Karpas-422 (cell line): ENCODE measurements at regions not wholly inside any gene's neighbourhood (a gene's known extent, or its start where the extent isn't known, plus 50 kb on each side); places are given as distances from the start of the nearest gene placed in this dataset.

Experiments used
- DNase-seq: peaks from one replicate; pipeline ENCODE4 v3.0.0-alpha.2; 2015
- H2AFZ ChIP-seq: fragments of 200-600 bp; sonication (generic); 2 replicates; pipeline ENCODE4 v1.6.1; 2014; ENCODE audit warnings: antibody characterized with exemption, low read length, mixed read lengths
- H3K27ac ChIP-seq: fragments of 200-600 bp; sonication (generic); 2 replicates; pipeline ENCODE4 v1.5.1; 2014; ENCODE audit warnings: mild to moderate bottlenecking, low read length, moderate library complexity
- H3K27me3 ChIP-seq: fragments of 200-600 bp; sonication (generic); 2 replicates; pipeline ENCODE4 v1.6.1; 2014; ENCODE audit warnings: low read length, mixed read lengths
- H3K36me3 ChIP-seq: fragments of 200-600 bp; sonication (generic); 2 replicates; pipeline ENCODE4 v1.6.1; 2014; ENCODE audit warnings: low read length, mixed read lengths; ENCODE audit not compliant: insufficient read depth
- H3K4me1 ChIP-seq: fragments of 200-600 bp; sonication (generic); 2 replicates; pipeline ENCODE4 v1.6.1; 2014; ENCODE audit warnings: mild to moderate bottlenecking, low read length, mixed read lengths
- H3K4me2 ChIP-seq: fragments of 200-600 bp; sonication (generic); 2 replicates; pipeline ENCODE4 v1.6.1; 2014; ENCODE audit warnings: low read length, low read depth, mild to moderate bottlenecking; ENCODE audit not compliant: poor library complexity, severe bottlenecking
- H3K4me3 ChIP-seq: fragments of 200-600 bp; sonication (generic); 2 replicates; pipeline ENCODE4 v1.5.1; 2014; ENCODE audit warnings: mild to moderate bottlenecking, antibody characterized with exemption, low read length, mixed read lengths
- H3K79me2 ChIP-seq: fragments of 200-600 bp; sonication (generic); 2 replicates; pipeline ENCODE4 v1.6.1; 2014; ENCODE audit warnings: mild to moderate bottlenecking, low read length, mixed read lengths
- H3K9ac ChIP-seq: fragments of 200-600 bp; sonication (generic); 2 replicates; pipeline ENCODE4 v1.6.0; 2014; ENCODE audit warnings: low read length
- H3K9me2 ChIP-seq: fragments of 200-600 bp; sonication (generic), shearing (Covaris generic); replicated peaks from 2 replicates; pipeline ENCODE4 v1.6.0; 2014; ENCODE audit warnings: mild to moderate bottlenecking, low read length, moderate library complexity; ENCODE audit not compliant: insufficient read depth
- H3K9me3 ChIP-seq: fragments of 300-700, 200-600 bp; sonication (generic); 2 replicates; pipeline ENCODE4 v1.6.1; 2014; ENCODE audit warnings: low read length, mixed read lengths
- H4K20me1 ChIP-seq: fragments of 200-600 bp; sonication (generic); 2 replicates; pipeline ENCODE4 v1.6.1; 2014; ENCODE audit warnings: mild to moderate bottlenecking, antibody characterized with exemption, low read length, low read depth; ENCODE audit not compliant: insufficient read depth

GRCh38 chr15:25514522-25514921 is 75.7 kb upstream of the UBE3A start:
- no peaks in the 10 kb centered on the region for H3K36me3 ChIP-seq
- H3K27ac ChIP-seq, result no peak overlapping the region
- H3K79me2 ChIP-seq, result no peaks in the 10 kb centered on the region
- H3K4me3 ChIP-seq, result no peak overlapping the region
- no peak overlapping the region for H2AFZ ChIP-seq
- DNase-seq, result no peak
- H3K27me3 ChIP-seq, result no peaks in the 10 kb centered on the region
- no peak overlapping the region for H3K9ac ChIP-seq
- no peaks in the 10 kb centered on the region for H4K20me1 ChIP-seq
- H3K4me2 ChIP-seq, result no peak overlapping the region
- no peaks in the 10 kb centered on the region for H3K4me1 ChIP-seq
- H3K9me2 ChIP-seq, result no peaks in the 10 kb centered on the region
- no peaks in the 10 kb centered on the region; the same call in none of the 2 replicates for H3K9me3 ChIP-seq

- H3K36me3 ChIP-seq, result no peaks in the 10 kb centered on the region
- DNase-seq, result no peak
- H3K79me2 ChIP-seq, result no peaks in the 10 kb centered on the region
- no peak overlapping the region for H3K4me2 ChIP-seq
- H3K9me2 ChIP-seq, result no peaks in the 10 kb centered on the region
- no peaks in the 10 kb centered on the region for H4K20me1 ChIP-seq
- H3K4me3 ChIP-seq, result no peak overlapping the region
- no peaks in the 10 kb centered on the region for H3K27me3 ChIP-seq
- H3K27ac ChIP-seq, result no peak overlapping the region
- H2AFZ ChIP-seq, result no peak overlapping the region
- H3K4me1 ChIP-seq, result no peaks in the 10 kb centered on the region
- H3K9ac ChIP-seq, result no peak overlapping the region
- H3K9me3 ChIP-seq, result no peaks in the 10 kb centered on the region; the same call in none of the 2 replicates
Observed at GRCh38 chr15:25512957-25513356, 74.1 kb upstream of the UBE3A start.

- no peaks in the 10 kb centered on the region; the same call in 1 of the 2 replicates for H3K9me3 ChIP-seq
Observed at GRCh38 chr15:25510146-25510545, 71.3 kb upstream of the UBE3A start.

GRCh38 chr15:25509703-25510102 is 70.9 kb upstream of the UBE3A start:
- Histone ChIP-seq H3K27ac (no peak overlapping the region), H3K36me3 (no peaks in the 10 kb centered on the region), H2AFZ (no peak overlapping the region), H3K79me2 (no peaks in the 10 kb centered on the region), H3K27me3 (no peaks in the 10 kb centered on the region), H3K4me2 (no peak overlapping the region), H3K9me3 (no peaks in the 10 kb centered on the region; the same call in 1 of the 2 replicates), H3K9me2 (no peaks in the 10 kb centered on the region), H3K4me1 (no peaks in the 10 kb centered on the region), H4K20me1 (no peaks in the 10 kb centered on the region), H3K9ac (no peak overlapping the region), H3K4me3 (no peak overlapping the region)
- DNase-seq, result no peak

More at GRCh38 chr15:25510146-25510545, 71.3 kb upstream of the UBE3A start:
- Histone ChIP-seq H3K4me3 (no peak overlapping the region), H3K9ac (no peak overlapping the region), H3K27ac (no peak overlapping the region), H3K9me2 (no peaks in the 10 kb centered on the region), H3K79me2 (no peaks in the 10 kb centered on the region), H4K20me1 (no peaks in the 10 kb centered on the region), H3K36me3 (no peaks in the 10 kb centered on the region), H3K4me2 (no peak overlapping the region), H3K4me1 (no peaks in the 10 kb centered on the region), H3K27me3 (no peaks in the 10 kb centered on the region), H2AFZ (no peak overlapping the region)
- DNase-seq, result no peak

GRCh38 chr15:25508369-25509002 is 69.7 kb upstream of the UBE3A start:
- H3K79me2 ChIP-seq, result no peaks in the 10 kb centered on the region
- no peak overlapping the region for H3K4me2 ChIP-seq
- no peaks in the 10 kb centered on the region for H3K4me1 ChIP-seq
- H3K9me3 ChIP-seq, result no peaks in the 10 kb centered on the region
- H3K27ac ChIP-seq, result no peak overlapping the region
- H3K36me3 ChIP-seq, result no peaks in the 10 kb centered on the region
- no peak overlapping the region for H3K4me3 ChIP-seq
- no peaks in the 10 kb centered on the region for H3K9me2 ChIP-seq
- DNase-seq, result peak; percentile 73
- H4K20me1 ChIP-seq, result no peaks in the 10 kb centered on the region
- no peaks in the 10 kb centered on the region for H3K27me3 ChIP-seq
- no peak overlapping the region for H3K9ac ChIP-seq
- H2AFZ ChIP-seq, result no peak overlapping the region

GRCh38 chr15:25504307-25504706 is 65.5 kb upstream of the UBE3A start:
- Histone ChIP-seq H2AFZ (no peak overlapping the region), H3K9me3 (no peaks in the 10 kb centered on the region), H3K4me2 (no peak overlapping the region), H4K20me1 (no peaks in the 10 kb centered on the region), H3K36me3 (no peaks in the 10 kb centered on the region), H3K9ac (no peak overlapping the region), H3K79me2 (no peaks in the 10 kb centered on the region), H3K27me3 (no peaks in the 10 kb centered on the region), H3K4me3 (no peak overlapping the region), H3K27ac (no peak overlapping the region), H3K9me2 (no peaks in the 10 kb centered on the region), H3K4me1 (no peaks in the 10 kb centered on the region)
- no peak for DNase-seq

- no peak overlapping the region for H3K4me2 ChIP-seq
- no peaks in the 10 kb centered on the region for H3K79me2 ChIP-seq
- H3K27ac ChIP-seq, result no peak overlapping the region
- no peaks in the 10 kb centered on the region for H4K20me1 ChIP-seq
- no peaks in the 10 kb centered on the region for H3K9me3 ChIP-seq
- no peaks in the 10 kb centered on the region for H3K36me3 ChIP-seq
- no peaks in the 10 kb centered on the region for H3K9me2 ChIP-seq
- H3K4me1 ChIP-seq, result no peaks in the 10 kb centered on the region
- no peak overlapping the region for H3K4me3 ChIP-seq
- H2AFZ ChIP-seq, result no peak overlapping the region
- DNase-seq, result peak; percentile 72
- H3K9ac ChIP-seq, result no peak overlapping the region
- H3K27me3 ChIP-seq, result no peaks in the 10 kb centered on the region
Observed at GRCh38 chr15:25501828-25502446, 63.1 kb upstream of the UBE3A start.

- H3K79me2 ChIP-seq, result no peaks in the 10 kb centered on the region
- H3K4me2 ChIP-seq, result no peak overlapping the region
- no peak overlapping the region for H3K27ac ChIP-seq
- H2AFZ ChIP-seq, result no peak overlapping the region
- H3K4me3 ChIP-seq, result no peak overlapping the region
- no peaks in the 10 kb centered on the region for H3K9me2 ChIP-seq
- H3K36me3 ChIP-seq, result no peaks in the 10 kb centered on the region
- H3K9ac ChIP-seq, result no peak overlapping the region
- no peaks in the 10 kb centered on the region for H4K20me1 ChIP-seq
- 0 out of 2 replicates have a peak, but pooled peaks cover 3% of the 10 kb centered on the region for H3K9me3 ChIP-seq
- no peaks in the 10 kb centered on the region for H3K4me1 ChIP-seq
- no peak for DNase-seq
- no peaks in the 10 kb centered on the region for H3K27me3 ChIP-seq
Observed at GRCh38 chr15:25498835-25499234, 60.0 kb upstream of the UBE3A start.
